Neural cell (in vitro differentiated cells): ENCODE measurements at regions not wholly inside any gene's neighbourhood (a gene's known extent, or its start where the extent isn't known, plus 50 kb on each side); places are given as distances from the start of the nearest gene placed in this dataset.

Experiments used
- EP300 ChIP-seq: fragments of 450-650 bp; conservative IDR thresholded peaks from 2 replicates; pipeline ENCODE4 v1.6.1; 2014; ENCODE audit warnings: antibody characterized with exemption, mild to moderate bottlenecking, moderate library complexity; ENCODE audit not compliant: poor library complexity, severe bottlenecking
- EZH2 ChIP-seq: fragments of 200-600, 300-800 bp; shearing (Covaris generic), sonication (generic); IDR thresholded peaks from 2 replicates; pipeline ENCODE4 v1.6.1; 2014; ENCODE audit warnings: antibody characterized with exemption, low read length, borderline replicate concordance, mild to moderate bottlenecking; ENCODE audit not compliant: insufficient read depth, poor library complexity, severe bottlenecking
- POLR2AphosphoS5 ChIP-seq: IDR thresholded peaks from 2 replicates; pipeline ENCODE4 v1.6.1; 2012
- RAD21 ChIP-seq: fragments of 450-650 bp; conservative IDR thresholded peaks from 2 replicates; pipeline ENCODE4 v1.6.1; 2014; ENCODE audit warnings: antibody characterized with exemption, mild to moderate bottlenecking, moderate library complexity
- TF ChIP-seq, protein P1 (sequence below): fragments of 450-650 bp; IDR thresholded peaks from 2 replicates; pipeline ENCODE4 v1.5.1; 2014; ENCODE audit warnings: antibody characterized with exemption, mild to moderate bottlenecking, moderate library complexity; ENCODE audit not compliant: poor library complexity, severe bottlenecking

- no peak for TF ChIP-seq RAD21
- TF ChIP-seq, protein P1, sequence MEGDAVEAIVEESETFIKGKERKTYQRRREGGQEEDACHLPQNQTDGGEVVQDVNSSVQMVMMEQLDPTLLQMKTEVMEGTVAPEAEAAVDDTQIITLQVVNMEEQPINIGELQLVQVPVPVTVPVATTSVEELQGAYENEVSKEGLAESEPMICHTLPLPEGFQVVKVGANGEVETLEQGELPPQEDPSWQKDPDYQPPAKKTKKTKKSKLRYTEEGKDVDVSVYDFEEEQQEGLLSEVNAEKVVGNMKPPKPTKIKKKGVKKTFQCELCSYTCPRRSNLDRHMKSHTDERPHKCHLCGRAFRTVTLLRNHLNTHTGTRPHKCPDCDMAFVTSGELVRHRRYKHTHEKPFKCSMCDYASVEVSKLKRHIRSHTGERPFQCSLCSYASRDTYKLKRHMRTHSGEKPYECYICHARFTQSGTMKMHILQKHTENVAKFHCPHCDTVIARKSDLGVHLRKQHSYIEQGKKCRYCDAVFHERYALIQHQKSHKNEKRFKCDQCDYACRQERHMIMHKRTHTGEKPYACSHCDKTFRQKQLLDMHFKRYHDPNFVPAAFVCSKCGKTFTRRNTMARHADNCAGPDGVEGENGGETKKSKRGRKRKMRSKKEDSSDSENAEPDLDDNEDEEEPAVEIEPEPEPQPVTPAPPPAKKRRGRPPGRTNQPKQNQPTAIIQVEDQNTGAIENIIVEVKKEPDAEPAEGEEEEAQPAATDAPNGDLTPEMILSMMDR, result no peak
- TF ChIP-seq EZH2, result no peak
- TF ChIP-seq EP300, result no peak
- TF ChIP-seq POLR2AphosphoS5, result no peak
Measured at GRCh38 chr4:125985856-125986255, 671.1 kb downstream of the FAT4 start.
